Memory B cell (primary cell): ENCODE measurements at regions not wholly inside any gene's neighbourhood (a gene's known extent, or its start where the extent isn't known, plus 50 kb on each side); places are given as distances from the start of the nearest gene placed in this dataset.

Experiments used
- ATAC-seq: fragments of 150-1000 bp; cut with Tn5 transposase; 2 replicates; pipeline ENCODE4 v1.10.0; 2021; ENCODE audit warnings: low read depth, mild to moderate bottlenecking, moderate library complexity
- DNase-seq, 2 donors: peaks; one replicate each; pipeline ENCODE4 v3.0.0; 2022; ENCODE audit warnings: low spot score in 2 of 2
- H3K27ac Mint-ChIP-seq: one replicate; pipeline ENCODE4 v1.8.0; 2022; ENCODE audit warnings: mild to moderate bottlenecking, moderate library complexity, mixed read lengths
- H3K27me3 Mint-ChIP-seq: one replicate; pipeline ENCODE4 v1.8.0; 2022; ENCODE audit warnings: mixed read lengths
- H3K36me3 Mint-ChIP-seq: one replicate; pipeline ENCODE4 v1.8.0; 2022; ENCODE audit warnings: mild to moderate bottlenecking, mixed read lengths
- H3K4me1 Mint-ChIP-seq: one replicate; pipeline ENCODE4 v1.8.0; 2022; ENCODE audit warnings: mixed read lengths
- H3K4me3 Mint-ChIP-seq: one replicate; pipeline ENCODE4 v1.8.0; 2022; ENCODE audit warnings: mild to moderate bottlenecking, moderate library complexity, mixed read lengths
- H3K9me3 Mint-ChIP-seq: one replicate; pipeline ENCODE4 v1.8.0; 2022; ENCODE audit warnings: mixed read lengths

- no peak overlapping the region for H3K4me3 Mint-ChIP-seq
- no peak for ATAC-seq
- no peak overlapping the region for H3K27ac Mint-ChIP-seq
- no peaks in the 10 kb centered on the region for H3K4me1 Mint-ChIP-seq
- no peaks in the 10 kb centered on the region for H3K27me3 Mint-ChIP-seq
- DNase-seq, result no peak
- H3K36me3 Mint-ChIP-seq, result no peaks in the 10 kb centered on the region
- H3K9me3 Mint-ChIP-seq, result no peaks in the 10 kb centered on the region
These were observed 688.6 kb upstream of the SLC10A2 start for GRCh38 chr13:103754783-103755182.

GRCh38 chr13:103734837-103735236, 668.6 kb upstream of the SLC10A2 start:
- H3K4me3 Mint-ChIP-seq, result no peak overlapping the region
- no peak overlapping the region for H3K27ac Mint-ChIP-seq
- H3K4me1 Mint-ChIP-seq, result no peaks in the 10 kb centered on the region
- DNase-seq (no peak), ATAC-seq (no peak)
- no peaks in the 10 kb centered on the region for H3K36me3 Mint-ChIP-seq
- H3K9me3 Mint-ChIP-seq, result peaks cover 3% of the 10 kb centered on the region
- H3K27me3 Mint-ChIP-seq, result no peaks in the 10 kb centered on the region

- no peak overlapping the region for H3K4me3 Mint-ChIP-seq
- H3K4me1 Mint-ChIP-seq, result no peaks in the 10 kb centered on the region
- no peaks in the 10 kb centered on the region for H3K27me3 Mint-ChIP-seq
- DNase-seq (no peak), ATAC-seq (no peak)
- H3K36me3 Mint-ChIP-seq, result no peaks in the 10 kb centered on the region
- no peak overlapping the region for H3K27ac Mint-ChIP-seq
- peaks cover 3% of the 10 kb centered on the region for H3K9me3 Mint-ChIP-seq
These were observed 665.7 kb upstream of the SLC10A2 start for GRCh38 chr13:103731959-103732358.

- H3K27me3 Mint-ChIP-seq, result no peaks in the 10 kb centered on the region
- no peak for DNase-seq
- no peaks in the 10 kb centered on the region for H3K4me1 Mint-ChIP-seq
- H3K27ac Mint-ChIP-seq, result no peak overlapping the region
- no peaks in the 10 kb centered on the region for H3K36me3 Mint-ChIP-seq
- no peak overlapping the region for H3K4me3 Mint-ChIP-seq
- no peaks in the 10 kb centered on the region for H3K9me3 Mint-ChIP-seq
- no peak for ATAC-seq
These were observed 664.2 kb upstream of the SLC10A2 start for GRCh38 chr13:103730407-103730806.

GRCh38 chr13:103726808-103727207, 660.6 kb upstream of the SLC10A2 start:
- Mint-ChIP-seq H3K4me1 (no peaks in the 10 kb centered on the region), H3K36me3 (no peaks in the 10 kb centered on the region)

GRCh38 chr13:103716718-103717117, 650.5 kb upstream of the SLC10A2 start:
- H3K4me3 Mint-ChIP-seq, result no peak overlapping the region
- no peak for DNase-seq
- no peaks in the 10 kb centered on the region for H3K4me1 Mint-ChIP-seq
- no peak for ATAC-seq
- peaks cover 3% of the 10 kb centered on the region for H3K9me3 Mint-ChIP-seq
- no peaks in the 10 kb centered on the region for H3K36me3 Mint-ChIP-seq
- no peaks in the 10 kb centered on the region for H3K27me3 Mint-ChIP-seq
- no peak overlapping the region for H3K27ac Mint-ChIP-seq

More at GRCh38 chr13:103726808-103727207, 660.6 kb upstream of the SLC10A2 start:
- no peak overlapping the region for H3K27ac Mint-ChIP-seq
- DNase-seq (no peak), ATAC-seq (no peak)
- H3K27me3 Mint-ChIP-seq, result no peaks in the 10 kb centered on the region
- H3K4me3 Mint-ChIP-seq, result no peak overlapping the region
- H3K9me3 Mint-ChIP-seq, result no peaks in the 10 kb centered on the region

GRCh38 chr13:103715335-103715734, 649.1 kb upstream of the SLC10A2 start:
- Mint-ChIP-seq H3K27me3 (no peaks in the 10 kb centered on the region), H3K27ac (no peak overlapping the region), H3K4me3 (no peak overlapping the region), H3K4me1 (no peaks in the 10 kb centered on the region), H3K36me3 (no peaks in the 10 kb centered on the region), H3K9me3 (peaks cover 4% of the 10 kb centered on the region)
- ATAC-seq (no peak), DNase-seq (no peak)

GRCh38 chr13:103703246-103703645, 637.0 kb upstream of the SLC10A2 start:
- no peak overlapping the region for H3K4me3 Mint-ChIP-seq
- no peaks in the 10 kb centered on the region for H3K9me3 Mint-ChIP-seq
- no peak for ATAC-seq
- H3K4me1 Mint-ChIP-seq, result no peaks in the 10 kb centered on the region
- no peaks in the 10 kb centered on the region for H3K36me3 Mint-ChIP-seq
- DNase-seq, result no peak
- H3K27me3 Mint-ChIP-seq, result no peaks in the 10 kb centered on the region
- no peak overlapping the region for H3K27ac Mint-ChIP-seq

GRCh38 chr13:103698000-103698399, 631.8 kb upstream of the SLC10A2 start:
- H3K27me3 Mint-ChIP-seq, result no peaks in the 10 kb centered on the region

GRCh38 chr13:103695320-103695719, 629.1 kb upstream of the SLC10A2 start:
- Mint-ChIP-seq H3K4me3 (no peak overlapping the region), H3K9me3 (no peaks in the 10 kb centered on the region), H3K27ac (no peak overlapping the region), H3K27me3 (no peaks in the 10 kb centered on the region), H3K4me1 (no peaks in the 10 kb centered on the region), H3K36me3 (no peaks in the 10 kb centered on the region)
- DNase-seq, result no peak
- ATAC-seq, result no peak

More at GRCh38 chr13:103698000-103698399, 631.8 kb upstream of the SLC10A2 start:
- no peak overlapping the region for H3K4me3 Mint-ChIP-seq
- no peaks in the 10 kb centered on the region for H3K4me1 Mint-ChIP-seq
- no peak overlapping the region for H3K27ac Mint-ChIP-seq
- ATAC-seq, result no peak
- H3K36me3 Mint-ChIP-seq, result no peaks in the 10 kb centered on the region
- DNase-seq, result no peak
- no peaks in the 10 kb centered on the region for H3K9me3 Mint-ChIP-seq

GRCh38 chr13:103694471-103694870, 628.3 kb upstream of the SLC10A2 start:
- H3K27me3 Mint-ChIP-seq, result no peaks in the 10 kb centered on the region
- no peaks in the 10 kb centered on the region for H3K9me3 Mint-ChIP-seq
- no peak overlapping the region for H3K27ac Mint-ChIP-seq
- no peak for DNase-seq
- H3K36me3 Mint-ChIP-seq, result no peaks in the 10 kb centered on the region
- no peak overlapping the region for H3K4me3 Mint-ChIP-seq
- no peaks in the 10 kb centered on the region for H3K4me1 Mint-ChIP-seq
- ATAC-seq, result no peak

GRCh38 chr13:103694033-103694432, 627.8 kb upstream of the SLC10A2 start:
- Mint-ChIP-seq H3K27me3 (no peaks in the 10 kb centered on the region), H3K27ac (no peak overlapping the region), H3K9me3 (no peaks in the 10 kb centered on the region), H3K4me1 (no peaks in the 10 kb centered on the region), H3K4me3 (no peak overlapping the region), H3K36me3 (no peaks in the 10 kb centered on the region)
- DNase-seq, result no peak
- no peak for ATAC-seq

- Mint-ChIP-seq H3K9me3 (peaks cover 2% of the 10 kb centered on the region), H3K27me3 (no peaks in the 10 kb centered on the region), H3K36me3 (no peaks in the 10 kb centered on the region), H3K27ac (no peak overlapping the region), H3K4me1 (no peaks in the 10 kb centered on the region), H3K4me3 (no peak overlapping the region)
- DNase-seq, result no peak
- no peak for ATAC-seq
These were observed 626.2 kb upstream of the SLC10A2 start for GRCh38 chr13:103692442-103692841.

- no peak for DNase-seq
- Mint-ChIP-seq H3K4me3 (no peak overlapping the region), H3K4me1 (no peaks in the 10 kb centered on the region), H3K36me3 (no peaks in the 10 kb centered on the region), H3K27me3 (no peaks in the 10 kb centered on the region), H3K9me3 (peaks cover 2% of the 10 kb centered on the region), H3K27ac (no peak overlapping the region)
- ATAC-seq, result no peak
These were observed 610.1 kb upstream of the SLC10A2 start for GRCh38 chr13:103676329-103676728.

- H3K27ac Mint-ChIP-seq, result no peak overlapping the region
- no peak overlapping the region for H3K4me3 Mint-ChIP-seq
- H3K4me1 Mint-ChIP-seq, result no peaks in the 10 kb centered on the region
- ATAC-seq, result no peak
- no peaks in the 10 kb centered on the region for H3K36me3 Mint-ChIP-seq
- H3K27me3 Mint-ChIP-seq, result no peaks in the 10 kb centered on the region
- H3K9me3 Mint-ChIP-seq, result peaks cover 5% of the 10 kb centered on the region
- no peak for DNase-seq
These were observed 605.3 kb upstream of the SLC10A2 start for GRCh38 chr13:103671547-103671946.
